ENCODE measurements at regions not wholly inside any gene's neighbourhood (a gene's known extent, or its start where the extent isn't known, plus 50 kb on each side); places are given as distances from the start of the nearest gene placed in this dataset.
"Not testable (repeated sequence)": the region's sequence is repeated elsewhere in the genome, so short reads cannot be mapped to it uniquely, and the experiment has no call there.

GRCh38 chr9:79403495-79403894 is 168.3 kb upstream of the TLE4 start:
- H3K9me3 ChIP-seq (replicated peaks; ENCODE audit: control insufficient read depth, low read depth, low read length), result no peaks in the 10 kb centered on the region
- 100% methylated on average over 1 of the region's 2 CpGs for WGBS (ENCODE audit: insufficient coverage)
- no peaks in the 10 kb centered on the region for H3K36me3 ChIP-seq (ENCODE audit: control insufficient read depth, insufficient read depth, low read length)
- H3K4me1 ChIP-seq (ENCODE audit: control insufficient read depth, insufficient read depth, low read length), result no peaks in the 10 kb centered on the region
- no peak overlapping the region for H3K27ac ChIP-seq (ENCODE audit: low read length)
- no peak for DNase-seq
- no peak overlapping the region for H3K4me3 ChIP-seq (ENCODE audit: low read length)
- H3K27me3 ChIP-seq (ENCODE audit: control insufficient read depth, insufficient read depth, low read length), result no peaks in the 10 kb centered on the region

GRCh38 chr9:79408200-79408599 is 163.6 kb upstream of the TLE4 start:
- WGBS (ENCODE audit: insufficient coverage), result no CpG with 5 or more reads among the region's 1 CpG
- H3K27ac ChIP-seq (ENCODE audit: low read length), result no peak overlapping the region
- no peak overlapping the region for H3K4me3 ChIP-seq (ENCODE audit: low read length)
- no peaks in the 10 kb centered on the region for H3K27me3 ChIP-seq (ENCODE audit: control insufficient read depth, insufficient read depth, low read length)
- DNase-seq, result no peak
- no peaks in the 10 kb centered on the region for H3K36me3 ChIP-seq (ENCODE audit: control insufficient read depth, insufficient read depth, low read length)
- H3K4me1 ChIP-seq (ENCODE audit: control insufficient read depth, insufficient read depth, low read length), result no peaks in the 10 kb centered on the region
- no peaks in the 10 kb centered on the region for H3K9me3 ChIP-seq (replicated peaks; ENCODE audit: control insufficient read depth, low read depth, low read length)

- no peak for DNase-seq
- Histone ChIP-seq H3K27me3 (ENCODE audit: control insufficient read depth, insufficient read depth, low read length) (no peaks in the 10 kb centered on the region), H3K4me3 (ENCODE audit: low read length) (no peak overlapping the region), H3K27ac (ENCODE audit: low read length) (no peak overlapping the region), H3K36me3 (ENCODE audit: control insufficient read depth, insufficient read depth, low read length) (no peaks in the 10 kb centered on the region), H3K4me1 (ENCODE audit: control insufficient read depth, insufficient read depth, low read length) (no peaks in the 10 kb centered on the region), H3K9me3 (replicated peaks; ENCODE audit: control insufficient read depth, low read depth, low read length) (no peaks in the 10 kb centered on the region)
- WGBS (ENCODE audit: insufficient coverage), result no CpG with 5 or more reads among the region's 3 CpGs
These were observed 163.1 kb upstream of the TLE4 start for GRCh38 chr9:79408617-79409016.

- DNase-seq, result no peak
These were observed 162.5 kb upstream of the TLE4 start for GRCh38 chr9:79409182-79409823.

GRCh38 chr9:79425840-79426239 is 145.9 kb upstream of the TLE4 start:
- Histone ChIP-seq H3K36me3 (ENCODE audit: control insufficient read depth, insufficient read depth, low read length) (no peaks in the 10 kb centered on the region), H3K27me3 (ENCODE audit: control insufficient read depth, insufficient read depth, low read length) (no peaks in the 10 kb centered on the region), H3K4me1 (ENCODE audit: control insufficient read depth, insufficient read depth, low read length) (no peaks in the 10 kb centered on the region), H3K9me3 (replicated peaks; ENCODE audit: control insufficient read depth, low read depth, low read length) (peaks cover 4% of the 10 kb centered on the region), H3K27ac (ENCODE audit: low read length) (no peak overlapping the region), H3K4me3 (ENCODE audit: low read length) (no peak overlapping the region)
- no peak for DNase-seq

More at GRCh38 chr9:79409182-79409823, 162.5 kb upstream of the TLE4 start:
- Histone ChIP-seq H3K4me3 (ENCODE audit: low read length) (no peak overlapping the region), H3K36me3 (ENCODE audit: control insufficient read depth, insufficient read depth, low read length) (no peaks in the 10 kb centered on the region), H3K27me3 (ENCODE audit: control insufficient read depth, insufficient read depth, low read length) (no peaks in the 10 kb centered on the region), H3K27ac (ENCODE audit: low read length) (no peak overlapping the region), H3K9me3 (replicated peaks; ENCODE audit: control insufficient read depth, low read depth, low read length) (no peaks in the 10 kb centered on the region), H3K4me1 (ENCODE audit: control insufficient read depth, insufficient read depth, low read length) (no peaks in the 10 kb centered on the region)
- WGBS (ENCODE audit: insufficient coverage), result no CpG with 5 or more reads among the region's 2 CpGs

- Histone ChIP-seq H3K9me3 (replicated peaks; ENCODE audit: control insufficient read depth, low read depth, low read length) (peaks cover 4% of the 10 kb centered on the region), H3K27ac (ENCODE audit: low read length) (no peak overlapping the region), H3K4me3 (ENCODE audit: low read length) (no peak overlapping the region), H3K36me3 (ENCODE audit: control insufficient read depth, insufficient read depth, low read length) (no peaks in the 10 kb centered on the region), H3K4me1 (ENCODE audit: control insufficient read depth, insufficient read depth, low read length) (no peaks in the 10 kb centered on the region), H3K27me3 (ENCODE audit: control insufficient read depth, insufficient read depth, low read length) (no peaks in the 10 kb centered on the region)
- DNase-seq, result no peak
- no CpG with 5 or more reads among the region's 2 CpGs for WGBS (ENCODE audit: insufficient coverage)
These were observed 143.3 kb upstream of the TLE4 start for GRCh38 chr9:79428422-79428821.

GRCh38 chr9:79430619-79431018 is 141.1 kb upstream of the TLE4 start:
- Histone ChIP-seq H3K27ac (ENCODE audit: low read length) (no peak overlapping the region), H3K27me3 (ENCODE audit: control insufficient read depth, insufficient read depth, low read length) (no peaks in the 10 kb centered on the region), H3K4me1 (ENCODE audit: control insufficient read depth, insufficient read depth, low read length) (no peaks in the 10 kb centered on the region), H3K4me3 (ENCODE audit: low read length) (no peak overlapping the region), H3K9me3 (replicated peaks; ENCODE audit: control insufficient read depth, low read depth, low read length) (peaks cover 3% of the 10 kb centered on the region), H3K36me3 (ENCODE audit: control insufficient read depth, insufficient read depth, low read length) (no peaks in the 10 kb centered on the region)
- DNase-seq, result no peak

GRCh38 chr9:79431019-79431679 is 140.6 kb upstream of the TLE4 start:
- DNase-seq, result peak; percentile 15
- Histone ChIP-seq H3K9me3 (replicated peaks; ENCODE audit: control insufficient read depth, low read depth, low read length) (peaks cover 2% of the 10 kb centered on the region), H3K27me3 (ENCODE audit: control insufficient read depth, insufficient read depth, low read length) (no peaks in the 10 kb centered on the region)

GRCh38 chr9:79432485-79432884 is 139.3 kb upstream of the TLE4 start:
- no peaks in the 10 kb centered on the region for H3K36me3 ChIP-seq (ENCODE audit: control insufficient read depth, insufficient read depth, low read length)
- H3K4me3 ChIP-seq (ENCODE audit: low read length), result no peak overlapping the region
- no peaks in the 10 kb centered on the region for H3K9me3 ChIP-seq (replicated peaks; ENCODE audit: control insufficient read depth, low read depth, low read length)
- no CpG with 5 or more reads among the region's 1 CpG for WGBS (ENCODE audit: insufficient coverage)
- H3K27me3 ChIP-seq (ENCODE audit: control insufficient read depth, insufficient read depth, low read length), result no peaks in the 10 kb centered on the region
- no peak for DNase-seq
- H3K4me1 ChIP-seq (ENCODE audit: control insufficient read depth, insufficient read depth, low read length), result no peaks in the 10 kb centered on the region
- H3K27ac ChIP-seq (ENCODE audit: low read length), result no peak overlapping the region

More at GRCh38 chr9:79431019-79431679, 140.6 kb upstream of the TLE4 start:
- Histone ChIP-seq H3K27ac (ENCODE audit: low read length) (no peak overlapping the region), H3K36me3 (ENCODE audit: control insufficient read depth, insufficient read depth, low read length) (no peaks in the 10 kb centered on the region), H3K4me3 (ENCODE audit: low read length) (no peak overlapping the region), H3K4me1 (ENCODE audit: control insufficient read depth, insufficient read depth, low read length) (no peaks in the 10 kb centered on the region)
- WGBS (ENCODE audit: insufficient coverage), result 60% methylated on average over 2 of the region's 4 CpGs

GRCh38 chr9:79433703-79434102 is 138.1 kb upstream of the TLE4 start:
- H3K27me3 ChIP-seq (ENCODE audit: control insufficient read depth, insufficient read depth, low read length), result no peaks in the 10 kb centered on the region
- H3K9me3 ChIP-seq (replicated peaks; ENCODE audit: control insufficient read depth, low read depth, low read length), result no peaks in the 10 kb centered on the region
- peak; percentile 90 for DNase-seq
- H3K4me1 ChIP-seq (ENCODE audit: control insufficient read depth, insufficient read depth, low read length), result no peaks in the 10 kb centered on the region
- H3K4me3 ChIP-seq (ENCODE audit: low read length), result no peak overlapping the region
- H3K27ac ChIP-seq (ENCODE audit: low read length), result no peak overlapping the region
- H3K36me3 ChIP-seq (ENCODE audit: control insufficient read depth, insufficient read depth, low read length), result no peaks in the 10 kb centered on the region

- H3K27me3 ChIP-seq (ENCODE audit: control insufficient read depth, insufficient read depth, low read length); H3K36me3 ChIP-seq (ENCODE audit: control insufficient read depth, insufficient read depth, low read length); H3K9me3 ChIP-seq (replicated peaks; ENCODE audit: control insufficient read depth, low read depth, low read length); H3K27ac ChIP-seq (ENCODE audit: low read length); H3K4me1 ChIP-seq (ENCODE audit: control insufficient read depth, insufficient read depth, low read length); DNase-seq; H3K4me3 ChIP-seq (ENCODE audit: low read length): not testable (repeated sequence)
- 17% methylated on average over 18 of the region's 19 CpGs for WGBS (ENCODE audit: insufficient coverage)
These were observed 132.5 kb upstream of the TLE4 start for GRCh38 chr9:79439221-79439620.

All from muscle of leg (tissue), 3 donors.